ENCODE measurements at regions not wholly inside any gene's neighbourhood (a gene's known extent, or its start where the extent isn't known, plus 50 kb on each side); places are given as distances from the start of the nearest gene placed in this dataset.

GRCh38 chr12:30515351-30515750, 180.3 kb downstream of the IPO8 start:
- H3K36me3 ChIP-seq, result no peaks in the 10 kb centered on the region
- intact Hi-C loops (cut with DNase I), result no loop called here
- no peak for DNase-seq (ENCODE audit: low spot score in 2 of 2)
- no peak for TF ChIP-seq CTCF (IDR thresholded peaks at IDR 0.05)
- no peaks in the 10 kb centered on the region for H3K9me3 ChIP-seq
- H3K4me3 ChIP-seq, result no peak overlapping the region
- H3K27ac ChIP-seq, result no peak overlapping the region
- no peaks in the 10 kb centered on the region for H3K4me1 ChIP-seq
- no peaks in the 10 kb centered on the region for H3K27me3 ChIP-seq

- H3K4me1 ChIP-seq, result no peaks in the 10 kb centered on the region
- TF ChIP-seq CTCF (IDR thresholded peaks at IDR 0.05), result no peak
- intact Hi-C loops (cut with DNase I), result no loop called here
- no peak overlapping the region for H3K27ac ChIP-seq
- no peaks in the 10 kb centered on the region for H3K9me3 ChIP-seq
- DNase-seq (ENCODE audit: low spot score in 2 of 2), result no peak
- no peaks in the 10 kb centered on the region for H3K27me3 ChIP-seq
- no peak overlapping the region for H3K4me3 ChIP-seq
- H3K36me3 ChIP-seq, result no peaks in the 10 kb centered on the region
Observed at GRCh38 chr12:30514666-30515065, 181.0 kb downstream of the IPO8 start.

GRCh38 chr12:30508205-30508967, 187.3 kb downstream of the IPO8 start:
- no peak for DNase-seq (ENCODE audit: low spot score in 2 of 2)
- Histone ChIP-seq H3K27ac (no peak overlapping the region), H3K36me3 (no peaks in the 10 kb centered on the region), H3K9me3 (no peaks in the 10 kb centered on the region), H3K4me3 (no peak overlapping the region), H3K27me3 (no peaks in the 10 kb centered on the region), H3K4me1 (no peaks in the 10 kb centered on the region)
- intact Hi-C loops (cut with DNase I), result no loop called here
- no peak for TF ChIP-seq CTCF (IDR thresholded peaks at IDR 0.05)

GRCh38 chr12:30507576-30507975, 188.1 kb downstream of the IPO8 start:
- intact Hi-C loops (cut with DNase I), result no loop called here
- DNase-seq (ENCODE audit: low spot score in 2 of 2), result no peak
- Histone ChIP-seq H3K4me3 (no peak overlapping the region), H3K36me3 (no peaks in the 10 kb centered on the region), H3K4me1 (no peaks in the 10 kb centered on the region), H3K27ac (no peak overlapping the region), H3K9me3 (no peaks in the 10 kb centered on the region), H3K27me3 (no peaks in the 10 kb centered on the region)
- TF ChIP-seq CTCF (IDR thresholded peaks at IDR 0.05), result no peak

GRCh38 chr12:30506411-30506810, 189.3 kb downstream of the IPO8 start:
- Histone ChIP-seq H3K27me3 (no peaks in the 10 kb centered on the region), H3K4me1 (no peaks in the 10 kb centered on the region)
- intact Hi-C loops (cut with DNase I), result no loop called here

More at GRCh38 chr12:30506411-30506810, 189.3 kb downstream of the IPO8 start:
- no peak for TF ChIP-seq CTCF (IDR thresholded peaks at IDR 0.05)
- DNase-seq (ENCODE audit: low spot score in 2 of 2), result no peak
- Histone ChIP-seq H3K4me3 (no peak overlapping the region), H3K36me3 (no peaks in the 10 kb centered on the region), H3K9me3 (no peaks in the 10 kb centered on the region), H3K27ac (no peak overlapping the region)

Measured in ascending aorta (tissue), 2 donors.